SK-N-SH treated with all-trans-retinoic acid at 6 μM for 48 hours (cell line): ENCODE measurements at regions not wholly inside any gene's neighbourhood (a gene's known extent, or its start where the extent isn't known, plus 50 kb on each side); places are given as distances from the start of the nearest gene placed in this dataset.

Experiments
- ATAC-seq: fragments of 200-7000 bp; cut with Tn5 transposase; 3 replicates; pipeline ENCODE4 v1.9.1; 2020; ENCODE audit warnings: mild to moderate bottlenecking, moderate library complexity
- ARNTL ChIP-seq: fragments of 450-650 bp; formaldehyde crosslinking; IDR thresholded peaks from 2 replicates; pipeline ENCODE4 v1.5.0; 2020; ENCODE audit warnings: low read depth, mild to moderate bottlenecking, moderate library complexity, borderline replicate concordance
- BACH2 ChIP-seq: fragments of 250-450 bp; sonication (Bioruptor Pico); IDR thresholded peaks from 2 replicates; pipeline ENCODE4 v1.9.0; 2021; ENCODE audit warnings: mild to moderate bottlenecking, borderline replicate concordance
- CREB5 ChIP-seq: fragments of 250-450 bp; sonication (Bioruptor Pico); IDR thresholded peaks from 2 replicates; pipeline ENCODE4 v1.5.1; 2020; ENCODE audit warnings: low read depth, mild to moderate bottlenecking, moderate library complexity
- CSDC2 ChIP-seq: fragments of 250-450 bp; sonication (Bioruptor Pico); IDR thresholded peaks from 2 replicates; pipeline ENCODE4 v1.5.0; 2020; ENCODE audit warnings: mild to moderate bottlenecking, moderate library complexity
- ESRRG ChIP-seq: fragments of 250-450 bp; sonication (Bioruptor Pico); IDR thresholded peaks from 2 replicates; pipeline ENCODE4 v1.6.1; 2021; ENCODE audit warnings: mild to moderate bottlenecking
- GLIS3 ChIP-seq: fragments of 250-450 bp; sonication (Bioruptor Pico); IDR thresholded peaks from 2 replicates; pipeline ENCODE4 v1.5.0; 2020; ENCODE audit warnings: mild to moderate bottlenecking, moderate library complexity
- OSR1 ChIP-seq: fragments of 250-450 bp; sonication (Bioruptor Pico); IDR thresholded peaks from 2 replicates; pipeline ENCODE4 v1.8.0; 2022; ENCODE audit warnings: moderate library complexity, mild to moderate bottlenecking, inconsistent platforms
- PPARA ChIP-seq: fragments of 250-450 bp; sonication (Bioruptor Pico); IDR thresholded peaks from 2 replicates; pipeline ENCODE4 v1.5.0; 2020; ENCODE audit warnings: mild to moderate bottlenecking, borderline replicate concordance
- RARB ChIP-seq: fragments of 250-450 bp; sonication (Bioruptor Pico); IDR thresholded peaks from 2 replicates; pipeline ENCODE4 v1.8.0; 2021; ENCODE audit warnings: mild to moderate bottlenecking, moderate library complexity
- SNAI2 ChIP-seq: fragments of 250-450 bp; sonication (Bioruptor Pico); IDR thresholded peaks from 2 replicates; pipeline ENCODE4 v1.5.0; 2020; ENCODE audit warnings: mild to moderate bottlenecking, moderate library complexity
- TCF4 ChIP-seq: fragments of 250-450 bp; sonication (Bioruptor Pico); IDR thresholded peaks from 2 replicates; pipeline ENCODE4 v1.8.0; 2021; ENCODE audit warnings: mild to moderate bottlenecking, moderate library complexity, borderline replicate concordance
- TOX ChIP-seq: fragments of 250-450 bp; sonication (Bioruptor Pico); IDR thresholded peaks from 2 replicates; pipeline ENCODE4 v1.8.0; 2021; ENCODE audit warnings: mild to moderate bottlenecking, moderate library complexity, borderline replicate concordance
- ZC3H10 ChIP-seq: fragments of 250-450 bp; sonication (Bioruptor Pico); IDR thresholded peaks from 2 replicates; pipeline ENCODE4 v1.5.1; 2021; ENCODE audit warnings: mild to moderate bottlenecking, moderate library complexity
- ZFP3 ChIP-seq: fragments of 250-450 bp; sonication (Bioruptor Pico); IDR thresholded peaks from 2 replicates; pipeline ENCODE4 v1.5.0; 2020; ENCODE audit warnings: mild to moderate bottlenecking, moderate library complexity
- ZFP30 ChIP-seq: fragments of 450-650 bp; formaldehyde crosslinking; IDR thresholded peaks from 2 replicates; pipeline ENCODE4 v1.5.0; 2022; ENCODE audit warnings: mild to moderate bottlenecking, moderate library complexity
- ZNF565 ChIP-seq: fragments of 450-650 bp; formaldehyde crosslinking; conservative IDR thresholded peaks from 2 replicates; pipeline ENCODE4 v1.5.0; 2020; ENCODE audit warnings: low read depth, mild to moderate bottlenecking, moderate library complexity
- ZNF70 ChIP-seq: fragments of 450-650 bp; formaldehyde crosslinking; IDR thresholded peaks from 2 replicates; pipeline ENCODE4 v1.5.0; 2020; ENCODE audit warnings: mild to moderate bottlenecking, moderate library complexity
- ZNF8 ChIP-seq: fragments of 450-650 bp; formaldehyde crosslinking; IDR thresholded peaks from 2 replicates; pipeline ENCODE4 v1.5.0; 2020; ENCODE audit warnings: mild to moderate bottlenecking, moderate library complexity
- TF ChIP-seq, protein P1 (sequence below): fragments of 250-450 bp; sonication (Bioruptor Pico); IDR thresholded peaks from 2 replicates; pipeline ENCODE4 v1.8.0; 2021; ENCODE audit warnings: low read depth, mild to moderate bottlenecking, moderate library complexity, borderline replicate concordance
- TF ChIP-seq, protein P2 (sequence below): fragments of 250-450 bp; sonication (Bioruptor Pico); IDR thresholded peaks from 2 replicates; pipeline ENCODE4 v1.8.0; 2020; ENCODE audit warnings: mild to moderate bottlenecking, moderate library complexity, borderline replicate concordance
- TF ChIP-seq, protein P3 (sequence below): fragments of 250-450 bp; sonication (Bioruptor Pico); IDR thresholded peaks from 2 replicates; pipeline ENCODE4 v1.5.0; 2020; ENCODE audit warnings: mild to moderate bottlenecking, moderate library complexity

DNA sequence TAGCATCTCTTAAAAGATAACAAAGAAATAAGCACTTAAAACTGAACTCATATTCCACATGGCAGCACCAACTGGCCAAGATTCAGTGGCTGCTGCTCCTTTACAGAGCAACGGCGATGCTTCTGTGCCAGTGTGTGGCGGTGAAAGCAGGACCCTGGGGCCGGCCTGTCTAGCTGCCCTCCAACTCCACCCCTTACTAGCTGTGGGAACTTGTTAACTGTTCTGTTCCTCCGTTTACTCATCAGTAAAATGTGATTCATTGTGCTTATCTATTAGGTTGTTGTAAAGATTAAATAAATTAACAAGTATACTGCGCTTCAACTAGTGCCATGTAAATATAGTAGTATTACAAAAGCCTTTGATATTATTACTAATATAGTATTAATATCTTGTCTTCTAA is 133.2 kb downstream of the GDAP2 start:
- TF ChIP-seq SNAI2 (CRISPR knock-in tag): no peak
- TF ChIP-seq PPARA: no peak
- TF ChIP-seq ZFP30: no peak
- no peak for TF ChIP-seq ARNTL (CRISPR knock-in tag)
- no peak for TF ChIP-seq OSR1 (CRISPR knock-in tag)
- TF ChIP-seq, protein P1, sequence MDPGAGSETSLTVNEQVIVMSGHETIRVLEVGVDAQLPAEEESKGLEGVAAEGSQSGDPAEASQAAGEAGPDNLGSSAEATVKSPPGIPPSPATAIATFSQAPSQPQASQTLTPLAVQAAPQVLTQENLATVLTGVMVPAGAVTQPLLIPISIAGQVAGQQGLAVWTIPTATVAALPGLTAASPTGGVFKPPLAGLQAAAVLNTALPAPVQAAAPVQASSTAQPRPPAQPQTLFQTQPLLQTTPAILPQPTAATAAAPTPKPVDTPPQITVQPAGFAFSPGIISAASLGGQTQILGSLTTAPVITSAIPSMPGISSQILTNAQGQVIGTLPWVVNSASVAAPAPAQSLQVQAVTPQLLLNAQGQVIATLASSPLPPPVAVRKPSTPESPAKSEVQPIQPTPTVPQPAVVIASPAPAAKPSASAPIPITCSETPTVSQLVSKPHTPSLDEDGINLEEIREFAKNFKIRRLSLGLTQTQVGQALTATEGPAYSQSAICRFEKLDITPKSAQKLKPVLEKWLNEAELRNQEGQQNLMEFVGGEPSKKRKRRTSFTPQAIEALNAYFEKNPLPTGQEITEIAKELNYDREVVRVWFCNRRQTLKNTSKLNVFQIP (CRISPR knock-in tag): no peak
- TF ChIP-seq GLIS3 (CRISPR knock-in tag): no peak
- TF ChIP-seq, protein P2, sequence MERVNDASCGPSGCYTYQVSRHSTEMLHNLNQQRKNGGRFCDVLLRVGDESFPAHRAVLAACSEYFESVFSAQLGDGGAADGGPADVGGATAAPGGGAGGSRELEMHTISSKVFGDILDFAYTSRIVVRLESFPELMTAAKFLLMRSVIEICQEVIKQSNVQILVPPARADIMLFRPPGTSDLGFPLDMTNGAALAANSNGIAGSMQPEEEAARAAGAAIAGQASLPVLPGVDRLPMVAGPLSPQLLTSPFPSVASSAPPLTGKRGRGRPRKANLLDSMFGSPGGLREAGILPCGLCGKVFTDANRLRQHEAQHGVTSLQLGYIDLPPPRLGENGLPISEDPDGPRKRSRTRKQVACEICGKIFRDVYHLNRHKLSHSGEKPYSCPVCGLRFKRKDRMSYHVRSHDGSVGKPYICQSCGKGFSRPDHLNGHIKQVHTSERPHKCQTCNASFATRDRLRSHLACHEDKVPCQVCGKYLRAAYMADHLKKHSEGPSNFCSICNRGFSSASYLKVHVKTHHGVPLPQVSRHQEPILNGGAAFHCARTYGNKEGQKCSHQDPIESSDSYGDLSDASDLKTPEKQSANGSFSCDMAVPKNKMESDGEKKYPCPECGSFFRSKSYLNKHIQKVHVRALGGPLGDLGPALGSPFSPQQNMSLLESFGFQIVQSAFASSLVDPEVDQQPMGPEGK: no peak
- no peak for TF ChIP-seq ESRRG
- no peak for TF ChIP-seq TOX (CRISPR knock-in tag)
- no peak for TF ChIP-seq ZNF8 (CRISPR knock-in tag)
- TF ChIP-seq ZFP3 (CRISPR knock-in tag): no peak
- no peak for ATAC-seq

- TF ChIP-seq TCF4 (CRISPR knock-in tag) (no peak), GLIS3 (CRISPR knock-in tag) (no peak), CSDC2 (CRISPR knock-in tag) (no peak), ARNTL (CRISPR knock-in tag) (no peak), ZNF565 (no peak), ZNF70 (CRISPR knock-in tag) (no peak), ZC3H10 (CRISPR knock-in tag) (no peak), RARB (no peak), PPARA (no peak), BACH2 (no peak), ESRRG (no peak), ZFP3 (CRISPR knock-in tag) (no peak)
- TF ChIP-seq, protein P1 (CRISPR knock-in tag): no peak
- TF ChIP-seq, protein P3, sequence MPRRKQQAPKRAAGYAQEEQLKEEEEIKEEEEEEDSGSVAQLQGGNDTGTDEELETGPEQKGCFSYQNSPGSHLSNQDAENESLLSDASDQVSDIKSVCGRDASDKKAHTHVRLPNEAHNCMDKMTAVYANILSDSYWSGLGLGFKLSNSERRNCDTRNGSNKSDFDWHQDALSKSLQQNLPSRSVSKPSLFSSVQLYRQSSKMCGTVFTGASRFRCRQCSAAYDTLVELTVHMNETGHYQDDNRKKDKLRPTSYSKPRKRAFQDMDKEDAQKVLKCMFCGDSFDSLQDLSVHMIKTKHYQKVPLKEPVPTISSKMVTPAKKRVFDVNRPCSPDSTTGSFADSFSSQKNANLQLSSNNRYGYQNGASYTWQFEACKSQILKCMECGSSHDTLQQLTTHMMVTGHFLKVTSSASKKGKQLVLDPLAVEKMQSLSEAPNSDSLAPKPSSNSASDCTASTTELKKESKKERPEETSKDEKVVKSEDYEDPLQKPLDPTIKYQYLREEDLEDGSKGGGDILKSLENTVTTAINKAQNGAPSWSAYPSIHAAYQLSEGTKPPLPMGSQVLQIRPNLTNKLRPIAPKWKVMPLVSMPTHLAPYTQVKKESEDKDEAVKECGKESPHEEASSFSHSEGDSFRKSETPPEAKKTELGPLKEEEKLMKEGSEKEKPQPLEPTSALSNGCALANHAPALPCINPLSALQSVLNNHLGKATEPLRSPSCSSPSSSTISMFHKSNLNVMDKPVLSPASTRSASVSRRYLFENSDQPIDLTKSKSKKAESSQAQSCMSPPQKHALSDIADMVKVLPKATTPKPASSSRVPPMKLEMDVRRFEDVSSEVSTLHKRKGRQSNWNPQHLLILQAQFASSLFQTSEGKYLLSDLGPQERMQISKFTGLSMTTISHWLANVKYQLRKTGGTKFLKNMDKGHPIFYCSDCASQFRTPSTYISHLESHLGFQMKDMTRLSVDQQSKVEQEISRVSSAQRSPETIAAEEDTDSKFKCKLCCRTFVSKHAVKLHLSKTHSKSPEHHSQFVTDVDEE: no peak
These were observed 130.9 kb downstream of the GDAP2 start for GRCh38 chr1:117798550-117798949.

DNA sequence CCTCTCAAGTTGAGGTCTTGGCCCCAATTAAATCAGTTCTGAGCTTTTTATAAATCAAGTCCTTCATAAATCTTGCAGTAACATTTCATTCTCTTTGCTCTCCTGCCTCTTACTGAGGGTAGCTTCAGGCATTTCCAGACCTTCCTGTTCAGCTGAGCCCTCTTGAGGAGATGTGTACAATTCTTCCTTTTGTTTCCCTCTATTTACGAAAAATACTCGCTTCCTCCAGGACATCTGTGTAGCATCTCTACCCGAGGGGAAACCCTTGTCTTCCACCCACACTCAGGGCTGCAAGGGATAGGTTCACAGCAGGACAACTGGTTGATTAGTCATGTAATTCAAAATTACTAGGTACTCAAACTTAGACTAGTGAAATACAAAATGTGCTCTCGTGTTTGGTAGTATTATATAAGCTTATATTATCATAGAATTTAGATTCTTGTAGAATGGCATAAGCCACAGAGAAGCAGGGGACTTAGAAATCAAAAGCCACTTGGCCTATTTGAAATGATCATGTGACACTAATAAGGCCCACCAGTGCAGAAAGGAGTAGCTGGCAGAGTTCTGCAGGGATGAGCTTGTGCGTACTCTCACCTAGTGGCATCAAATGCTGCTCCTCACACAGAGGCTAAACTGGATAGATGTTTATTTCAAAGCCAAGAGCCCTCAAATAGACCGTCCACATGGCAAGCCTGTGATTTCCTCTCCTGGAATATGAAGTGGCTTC is 126.7 kb downstream of the GDAP2 start:
- TF ChIP-seq GLIS3 (CRISPR knock-in tag) (no peak), TCF4 (CRISPR knock-in tag) (no peak), ZNF8 (CRISPR knock-in tag) (no peak), CREB5 (no peak), ARNTL (CRISPR knock-in tag) (no peak), ESRRG (no peak), ZFP3 (CRISPR knock-in tag) (no peak), CSDC2 (CRISPR knock-in tag) (no peak), ZNF565 (no peak)
- TF ChIP-seq, protein P1 (CRISPR knock-in tag): no peak

More at GRCh38 chr1:117798550-117798949, 130.9 kb downstream of the GDAP2 start:
- ATAC-seq: no peak

More for the DNA sequence above, 126.7 kb downstream of the GDAP2 start:
- peak; percentile 30; the same call in 1 of the 3 replicates for ATAC-seq
